Activated effector memory CD4-positive, alpha-beta T cell treated with anti-CD3 and anti-CD28 coated beads, Interleukin-2, amount 50 U/mL, for 16 hours (primary cell): ENCODE measurements at regions not wholly inside any gene's neighbourhood (a gene's known extent, or its start where the extent isn't known, plus 50 kb on each side); places are given as distances from the start of the nearest gene placed in this dataset.

Experiments used
- DNase-seq: peaks from one replicate; pipeline ENCODE4 v3.0.0-alpha.2; 2020

DNA sequence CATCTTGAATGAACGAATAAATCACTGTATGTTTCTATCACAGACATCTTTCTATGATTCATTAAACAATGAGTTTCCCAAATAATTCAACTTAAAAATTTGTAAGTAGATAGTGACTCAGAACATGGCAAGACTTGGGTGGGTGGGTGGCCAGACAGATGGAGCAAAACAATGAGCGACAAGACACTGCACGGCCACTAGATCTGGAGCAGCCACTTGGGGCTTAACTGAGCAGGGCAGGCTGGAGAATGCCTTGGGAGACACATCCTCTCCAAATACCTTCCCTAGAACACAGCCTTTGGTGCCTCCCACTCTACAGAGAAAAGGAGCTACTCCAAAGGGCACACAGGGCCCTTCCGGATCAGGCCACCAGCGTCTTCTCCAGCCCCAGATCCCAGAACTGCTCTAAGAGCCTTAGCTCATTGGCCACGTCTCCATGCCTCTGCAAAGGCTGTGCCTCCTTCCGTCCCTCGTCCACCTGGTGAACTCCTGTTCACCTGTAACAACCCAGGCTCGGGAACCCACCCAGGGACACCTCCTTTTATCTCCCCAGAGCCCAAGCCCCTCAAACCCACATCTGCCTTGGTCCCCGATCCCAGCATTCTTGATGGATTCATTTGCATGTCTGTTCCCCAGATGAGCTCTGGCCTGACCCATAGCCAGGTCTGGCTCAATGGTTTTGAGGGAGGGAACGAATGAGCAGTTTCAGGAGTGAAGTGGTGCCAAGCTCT lies 134.9 kb upstream of the IQSEC1 start:
- DNase-seq: no peak

DNA sequence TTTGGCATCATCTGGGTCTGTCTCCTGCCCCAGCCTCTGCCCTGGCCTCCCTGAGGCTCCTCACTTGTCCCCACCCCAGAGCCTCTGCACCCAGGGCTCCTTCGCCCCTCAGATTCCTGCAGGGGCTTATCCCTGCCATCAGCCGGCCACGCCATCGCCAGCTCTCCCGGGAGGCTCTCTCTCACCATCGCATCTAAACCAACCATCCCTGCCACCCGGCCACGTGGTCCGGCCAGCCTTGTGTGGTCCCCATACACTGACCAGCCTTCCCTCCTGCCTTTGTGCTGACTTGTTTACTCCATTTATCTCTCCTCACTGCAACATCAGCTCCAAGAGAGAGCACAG lies 134.3 kb upstream of the IQSEC1 start:
- no peak for DNase-seq

- DNase-seq: no peak
Observed at GRCh38 chr3:13206799-13207577, 133.8 kb upstream of the IQSEC1 start.

- DNase-seq: no peak
Observed at GRCh38 chr3:13205567-13206143, 132.4 kb upstream of the IQSEC1 start.

DNA sequence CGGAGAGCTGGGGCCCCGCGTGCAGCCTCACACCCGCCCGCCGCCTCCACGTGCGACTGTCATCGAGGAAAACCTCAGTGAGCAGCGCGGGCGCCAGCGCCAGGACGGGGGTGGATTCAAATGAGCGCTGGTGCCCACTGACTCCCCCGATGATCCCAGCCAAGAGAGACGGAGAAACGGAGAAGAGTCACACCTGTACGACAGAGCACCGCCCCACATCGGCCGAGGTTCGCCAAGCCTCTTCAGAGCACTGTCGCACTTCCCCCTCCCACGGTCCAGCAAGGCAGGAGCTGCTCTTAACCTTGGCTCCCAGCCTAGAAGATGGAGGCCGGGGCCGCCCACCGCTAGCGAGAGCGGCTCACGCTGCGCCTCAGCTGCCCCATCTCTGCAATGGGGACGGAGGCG lies 130.9 kb upstream of the IQSEC1 start:
- no peak for DNase-seq

GRCh38 chr3:13203398-13204176 lies 130.4 kb upstream of the IQSEC1 start:
- DNase-seq: no peak

GRCh38 chr3:13202744-13203397 lies 129.6 kb upstream of the IQSEC1 start:
- DNase-seq: no peak

DNA sequence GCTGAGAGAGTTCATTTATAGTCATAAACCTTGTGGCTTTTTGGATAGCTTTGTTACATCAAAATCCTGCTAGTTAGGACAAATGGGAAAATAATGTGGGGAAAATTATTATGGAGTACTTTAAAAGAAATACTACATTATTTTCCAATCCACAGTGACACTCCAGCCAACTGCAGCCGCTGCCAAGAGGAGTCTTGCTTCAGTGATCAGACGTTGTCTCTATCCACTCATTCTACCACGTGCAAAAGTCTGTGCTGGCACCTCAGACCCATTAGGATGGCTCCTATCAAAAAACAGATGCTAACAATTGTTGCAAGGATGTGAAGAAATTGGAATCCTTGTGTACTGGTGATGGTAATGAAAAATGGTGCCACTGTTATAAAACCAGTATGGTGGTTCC lies 128.6 kb upstream of the IQSEC1 start:
- DNase-seq: no peak

DNA sequence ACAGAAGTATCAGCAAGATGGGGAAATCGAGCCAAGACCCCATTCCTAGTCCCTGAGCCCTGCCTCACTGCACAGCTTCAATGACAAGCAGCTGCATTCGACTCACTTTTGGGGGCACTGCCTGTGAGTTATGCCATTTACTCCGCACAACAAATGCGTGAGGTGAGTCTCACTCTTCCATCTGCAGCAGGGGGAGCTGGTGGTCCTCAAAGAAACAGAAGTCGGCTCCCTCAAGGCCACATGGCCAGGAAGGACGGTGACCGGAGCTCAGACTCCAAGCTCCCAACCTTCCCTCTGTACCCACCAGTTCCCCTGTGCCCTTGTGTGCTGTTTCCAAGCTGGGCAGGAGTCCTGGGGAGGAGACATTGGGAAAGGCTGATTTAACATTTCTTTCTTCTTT lies 127.7 kb upstream of the IQSEC1 start:
- no peak for DNase-seq

- no peak for DNase-seq
Observed at GRCh38 chr3:13200465-13200864, 127.2 kb upstream of the IQSEC1 start.

- no peak for DNase-seq
Observed at GRCh38 chr3:13199899-13200451, 126.7 kb upstream of the IQSEC1 start.

DNA sequence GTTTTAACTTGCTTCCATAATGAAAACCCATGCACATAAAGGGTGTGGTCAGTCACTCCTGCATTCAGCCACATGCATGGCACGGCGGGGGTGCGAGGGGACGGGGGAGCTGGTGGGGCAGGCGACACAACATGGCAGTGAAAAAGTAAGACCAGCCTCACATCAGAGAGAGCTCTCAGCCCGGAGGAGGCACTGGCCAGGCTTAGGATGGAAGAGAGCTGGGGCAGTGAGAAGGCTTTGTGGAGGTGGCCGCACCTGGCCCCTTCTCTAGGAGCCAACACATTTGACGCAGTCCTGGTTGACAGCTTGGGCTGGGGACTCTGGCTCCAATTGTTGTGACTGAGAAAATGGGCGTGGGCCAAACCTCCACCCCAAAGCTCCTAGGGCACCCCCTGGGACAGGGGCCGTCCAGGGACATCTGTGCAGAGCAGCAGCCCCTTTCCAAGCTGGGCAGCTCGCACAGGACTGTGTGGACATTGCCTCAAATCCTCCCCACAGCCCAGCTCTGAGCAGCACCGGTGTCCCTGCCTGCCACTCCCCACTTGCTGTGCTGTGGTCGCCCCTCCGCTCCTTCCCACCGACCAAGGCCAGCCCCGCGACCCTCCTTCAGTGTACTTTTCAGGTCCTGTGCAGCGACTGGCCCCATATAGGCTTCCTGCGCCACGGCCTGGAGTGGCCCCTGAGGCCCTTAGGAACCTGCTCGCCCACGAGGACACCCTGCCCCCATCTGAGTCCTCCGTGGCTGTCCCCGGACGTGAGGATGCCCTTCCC lies 126.0 kb upstream of the IQSEC1 start:
- DNase-seq: no peak

DNA sequence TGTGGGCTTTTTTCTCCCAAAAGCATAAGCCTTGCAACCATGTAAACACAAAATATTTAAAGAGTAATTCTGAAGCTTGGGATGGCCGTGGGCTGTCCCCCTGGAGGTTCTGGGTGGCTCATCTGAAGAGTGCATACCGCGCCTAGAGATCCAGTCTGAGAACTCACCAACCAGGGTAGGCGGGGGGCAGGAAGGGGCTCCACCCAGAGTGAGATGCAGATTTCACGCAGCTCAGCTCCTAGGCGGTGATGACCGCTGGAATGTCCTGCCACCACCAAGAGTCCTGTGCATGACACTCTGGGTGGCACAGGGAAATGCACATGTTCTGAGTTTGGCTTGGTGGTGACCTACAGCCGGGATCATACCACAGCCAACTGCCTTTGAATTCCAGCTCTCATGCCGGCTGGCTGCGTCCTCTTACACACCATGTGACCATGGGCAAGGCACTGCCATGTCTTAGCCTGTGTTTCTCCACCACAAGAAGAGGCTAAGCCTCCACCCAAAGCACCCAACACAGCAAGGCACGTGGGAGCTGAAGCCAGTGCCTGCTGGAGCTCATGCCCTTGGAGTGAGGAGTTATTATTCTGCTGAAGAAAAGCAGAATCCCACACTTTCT lies 125.1 kb upstream of the IQSEC1 start:
- DNase-seq: no peak

- DNase-seq: no peak
Observed at GRCh38 chr3:13197795-13198194, 124.6 kb upstream of the IQSEC1 start.

GRCh38 chr3:13197281-13197680 lies 124.1 kb upstream of the IQSEC1 start:
- DNase-seq: no peak

DNA sequence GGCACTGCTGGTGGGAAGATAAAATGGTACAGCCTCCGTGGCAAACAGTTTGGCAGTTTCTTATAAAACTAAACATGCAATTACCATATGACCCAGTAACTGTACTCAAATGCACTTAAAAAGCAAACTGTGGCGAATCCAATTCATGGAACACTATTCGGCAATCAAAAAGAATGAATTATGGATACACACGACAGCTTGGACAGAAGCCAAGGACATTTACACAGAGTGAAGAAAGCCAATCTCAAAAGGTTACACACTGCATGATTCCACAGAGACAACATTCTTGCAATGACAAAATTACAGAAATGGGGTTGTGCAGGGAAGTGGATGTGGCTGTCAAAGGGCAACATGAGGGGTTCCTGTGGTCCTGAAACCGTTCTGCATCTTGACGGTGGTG lies 122.1 kb upstream of the IQSEC1 start:
- DNase-seq: no peak

DNA sequence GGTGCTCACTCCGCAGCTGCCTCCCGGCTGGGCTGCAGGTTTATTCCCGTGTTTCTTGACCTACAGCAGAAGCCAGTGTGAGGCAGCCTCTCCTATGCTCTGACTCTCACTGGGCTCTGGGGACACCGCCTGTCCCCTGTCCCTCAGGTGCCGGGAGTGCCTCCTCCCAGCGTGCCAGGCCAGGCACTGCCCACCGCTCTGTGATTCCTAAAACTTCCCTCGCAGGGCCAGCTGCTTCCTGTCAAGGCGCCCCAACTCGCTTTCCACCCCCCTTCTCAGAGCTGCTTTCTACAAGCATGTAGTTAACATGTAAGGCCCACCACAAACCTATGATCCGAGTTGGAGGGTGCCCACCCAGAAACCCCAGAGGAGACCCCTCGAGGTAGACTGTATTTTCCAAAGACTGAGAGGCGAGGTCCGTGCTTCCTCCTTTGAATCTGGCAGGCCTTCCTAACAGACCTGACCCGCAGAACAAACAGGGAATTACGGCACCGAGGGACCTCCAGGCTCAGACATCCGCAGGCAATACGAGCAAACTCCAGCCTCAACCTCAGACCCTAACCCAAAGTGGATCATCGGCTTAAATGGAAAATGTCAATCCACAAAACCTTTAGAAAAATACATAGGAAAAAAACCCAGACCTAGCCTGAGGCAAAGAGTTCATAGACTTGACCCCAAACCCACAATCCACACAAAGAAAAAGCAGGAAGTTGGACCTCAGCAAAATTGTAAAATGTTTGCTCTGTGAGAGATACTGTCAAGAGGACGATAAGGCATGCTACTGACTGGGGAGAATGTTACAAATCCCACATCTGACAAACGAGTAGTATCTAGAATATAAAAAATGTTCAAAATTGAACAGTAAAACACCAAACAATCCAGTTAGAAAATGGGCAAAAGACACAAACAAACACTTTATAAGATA lies 121.3 kb upstream of the IQSEC1 start:
- DNase-seq: no peak

DNA sequence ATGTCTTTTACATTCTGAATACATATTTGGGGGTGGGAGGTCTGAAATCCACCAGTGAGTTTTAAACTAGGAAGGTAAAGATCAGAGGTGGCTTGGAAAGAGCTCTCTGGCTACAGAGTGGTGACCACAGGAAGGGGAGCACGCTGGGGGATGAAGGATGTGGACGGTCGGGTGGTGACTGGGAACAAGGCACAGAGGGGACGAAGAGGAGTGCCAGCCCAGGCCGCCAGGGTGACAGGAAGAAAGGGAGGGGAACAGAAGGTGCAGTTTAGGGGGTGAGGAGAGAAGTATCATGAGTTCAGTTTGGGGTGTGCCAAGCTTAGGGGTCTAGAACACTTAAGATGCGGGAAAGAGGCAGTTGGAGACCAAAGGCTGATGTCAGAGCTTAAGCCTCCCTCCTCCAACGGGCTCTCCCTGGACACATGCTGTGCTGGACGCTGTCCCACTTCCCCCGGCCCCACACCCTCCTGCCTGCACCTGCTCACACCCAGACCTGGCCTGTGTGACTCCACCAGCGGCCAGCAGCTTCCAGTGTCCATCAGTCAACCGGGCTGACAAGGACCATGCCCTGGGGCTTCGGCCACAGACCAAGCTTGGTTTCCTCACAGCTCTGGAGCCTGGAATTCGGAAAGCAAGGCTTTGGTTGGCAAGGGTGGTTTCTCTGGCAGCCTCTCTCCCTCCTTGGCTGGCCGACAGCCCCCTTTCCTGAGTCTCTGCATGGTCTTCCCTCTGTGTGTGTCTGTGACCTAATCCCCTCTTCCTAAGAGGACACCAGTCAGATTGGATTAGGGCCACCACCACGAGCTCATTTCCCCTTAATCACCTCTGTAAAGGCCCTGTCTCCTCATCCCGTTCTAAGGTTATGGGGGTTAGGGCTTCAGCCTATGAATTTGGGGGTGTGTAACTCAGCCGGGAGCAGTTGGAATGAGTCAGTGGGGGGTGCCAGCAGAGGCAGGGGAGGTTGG lies 120.4 kb upstream of the IQSEC1 start:
- DNase-seq: no peak
